ENCODE measurements at regions not wholly inside any gene's neighbourhood (a gene's known extent, or its start where the extent isn't known, plus 50 kb on each side); places are given as distances from the start of the nearest gene placed in this dataset.

DNA sequence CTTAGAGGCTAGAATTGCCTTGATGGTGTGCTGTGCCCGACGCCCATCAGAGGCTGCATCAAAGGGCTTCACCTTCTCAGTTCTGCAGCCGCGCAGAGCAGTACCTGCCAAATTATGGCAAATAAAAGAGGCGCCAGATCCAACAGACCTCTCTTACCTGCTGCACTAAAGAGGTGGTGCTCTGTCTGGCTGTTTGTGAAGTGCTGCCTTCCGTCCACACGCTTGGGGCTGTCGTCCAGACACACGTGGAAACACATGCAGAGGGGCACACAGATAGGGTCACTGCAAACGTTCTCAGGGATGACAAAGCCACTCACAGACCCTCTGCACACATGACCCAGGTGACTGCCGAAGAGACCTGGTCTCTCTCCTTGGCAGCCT is 617.5 kb downstream of the VRK1 start (continued):
- TF ChIP-seq, protein P1, sequence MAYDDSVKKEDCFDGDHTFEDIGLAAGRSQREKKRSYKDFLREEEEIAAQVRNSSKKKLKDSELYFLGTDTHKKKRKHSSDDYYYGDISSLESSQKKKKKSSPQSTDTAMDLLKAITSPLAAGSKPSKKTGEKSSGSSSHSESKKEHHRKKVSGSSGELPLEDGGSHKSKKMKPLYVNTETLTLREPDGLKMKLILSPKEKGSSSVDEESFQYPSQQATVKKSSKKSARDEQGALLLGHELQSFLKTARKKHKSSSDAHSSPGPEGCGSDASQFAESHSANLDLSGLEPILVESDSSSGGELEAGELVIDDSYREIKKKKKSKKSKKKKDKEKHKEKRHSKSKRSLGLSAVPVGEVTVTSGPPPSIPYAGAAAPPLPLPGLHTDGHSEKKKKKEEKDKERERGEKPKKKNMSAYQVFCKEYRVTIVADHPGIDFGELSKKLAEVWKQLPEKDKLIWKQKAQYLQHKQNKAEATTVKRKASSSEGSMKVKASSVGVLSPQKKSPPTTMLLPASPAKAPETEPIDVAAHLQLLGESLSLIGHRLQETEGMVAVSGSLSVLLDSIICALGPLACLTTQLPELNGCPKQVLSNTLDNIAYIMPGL (CRISPR knock-in tag; IDR thresholded peaks at IDR 0.05) = no peak
- TF ChIP-seq, protein P2, sequence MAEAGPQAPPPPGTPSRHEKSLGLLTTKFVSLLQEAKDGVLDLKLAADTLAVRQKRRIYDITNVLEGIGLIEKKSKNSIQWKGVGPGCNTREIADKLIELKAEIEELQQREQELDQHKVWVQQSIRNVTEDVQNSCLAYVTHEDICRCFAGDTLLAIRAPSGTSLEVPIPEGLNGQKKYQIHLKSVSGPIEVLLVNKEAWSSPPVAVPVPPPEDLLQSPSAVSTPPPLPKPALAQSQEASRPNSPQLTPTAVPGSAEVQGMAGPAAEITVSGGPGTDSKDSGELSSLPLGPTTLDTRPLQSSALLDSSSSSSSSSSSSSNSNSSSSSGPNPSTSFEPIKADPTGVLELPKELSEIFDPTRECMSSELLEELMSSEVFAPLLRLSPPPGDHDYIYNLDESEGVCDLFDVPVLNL (CRISPR knock-in tag; IDR thresholded peaks at IDR 0.05; ENCODE audit: borderline replicate concordance, low read depth) = no peak

DNA sequence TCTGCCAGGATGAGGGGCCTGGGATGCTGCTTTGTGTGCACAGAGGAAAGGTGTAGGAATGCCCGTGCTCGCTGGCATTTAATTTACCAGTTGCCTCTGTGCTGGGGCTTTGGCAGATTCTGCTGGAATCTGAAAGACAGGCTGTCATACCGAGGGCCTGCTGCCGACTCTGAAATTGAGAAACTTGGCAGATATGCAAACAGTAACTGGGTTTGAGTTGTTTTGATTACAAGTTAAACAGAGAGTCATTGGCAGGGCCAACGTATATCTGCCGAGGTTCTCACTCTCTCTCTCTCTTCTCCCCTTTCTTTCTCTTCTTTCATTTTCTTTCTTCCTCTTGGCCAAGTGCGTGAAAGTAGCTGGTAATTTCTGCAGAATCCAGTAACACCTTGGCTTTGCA is 618.7 kb downstream of the VRK1 start:
- CTCF ChIA-PET = no interaction called here
- Mint-ChIP-seq H3K27me3 (ENCODE audit: low read depth) (no peaks in the 10 kb centered on the region; the same call in 1 of the 2 replicates), H3K4me3 (no peak overlapping the region), H3K9me3 (no peaks in the 10 kb centered on the region), H3K27ac (no peak overlapping the region; the same call in 1 of the 2 replicates), H3K36me3 (no peaks in the 10 kb centered on the region), H3K4me1 (peaks cover 44% of the 10 kb centered on the region)
- TF ChIP-seq, protein P3, sequence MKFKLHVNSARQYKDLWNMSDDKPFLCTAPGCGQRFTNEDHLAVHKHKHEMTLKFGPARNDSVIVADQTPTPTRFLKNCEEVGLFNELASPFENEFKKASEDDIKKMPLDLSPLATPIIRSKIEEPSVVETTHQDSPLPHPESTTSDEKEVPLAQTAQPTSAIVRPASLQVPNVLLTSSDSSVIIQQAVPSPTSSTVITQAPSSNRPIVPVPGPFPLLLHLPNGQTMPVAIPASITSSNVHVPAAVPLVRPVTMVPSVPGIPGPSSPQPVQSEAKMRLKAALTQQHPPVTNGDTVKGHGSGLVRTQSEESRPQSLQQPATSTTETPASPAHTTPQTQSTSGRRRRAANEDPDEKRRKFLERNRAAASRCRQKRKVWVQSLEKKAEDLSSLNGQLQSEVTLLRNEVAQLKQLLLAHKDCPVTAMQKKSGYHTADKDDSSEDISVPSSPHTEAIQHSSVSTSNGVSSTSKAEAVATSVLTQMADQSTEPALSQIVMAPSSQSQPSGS (CRISPR knock-in tag; IDR thresholded peaks at IDR 0.05; ENCODE audit: borderline replicate concordance, low read depth) = no peak
- TF ChIP-seq GABPB1 (CRISPR knock-in tag; IDR thresholded peaks at IDR 0.05) (no peak), ZNF396 (CRISPR knock-in tag; IDR thresholded peaks at IDR 0.05; ENCODE audit: borderline replicate concordance) (no peak), CBFB (CRISPR knock-in tag; IDR thresholded peaks at IDR 0.05; ENCODE audit: low read depth) (no peak), SOX15 (CRISPR knock-in tag; IDR thresholded peaks at IDR 0.05) (no peak)
- TF ChIP-seq, protein P4, sequence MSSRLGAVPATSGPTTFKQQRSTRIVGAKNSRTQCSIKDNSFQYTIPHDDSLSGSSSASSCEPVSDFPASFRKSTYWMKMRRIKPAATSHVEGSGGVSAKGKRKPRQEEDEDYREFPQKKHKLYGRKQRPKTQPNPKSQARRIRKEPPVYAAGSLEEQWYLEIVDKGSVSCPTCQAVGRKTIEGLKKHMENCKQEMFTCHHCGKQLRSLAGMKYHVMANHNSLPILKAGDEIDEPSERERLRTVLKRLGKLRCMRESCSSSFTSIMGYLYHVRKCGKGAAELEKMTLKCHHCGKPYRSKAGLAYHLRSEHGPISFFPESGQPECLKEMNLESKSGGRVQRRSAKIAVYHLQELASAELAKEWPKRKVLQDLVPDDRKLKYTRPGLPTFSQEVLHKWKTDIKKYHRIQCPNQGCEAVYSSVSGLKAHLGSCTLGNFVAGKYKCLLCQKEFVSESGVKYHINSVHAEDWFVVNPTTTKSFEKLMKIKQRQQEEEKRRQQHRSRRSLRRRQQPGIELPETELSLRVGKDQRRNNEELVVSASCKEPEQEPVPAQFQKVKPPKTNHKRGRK (CRISPR knock-in tag; IDR thresholded peaks at IDR 0.05; ENCODE audit: borderline replicate concordance) = no peak
- ATAC-seq = no peak
- POLR2A ChIA-PET = no interaction called here
- no peak for DNase-seq (ENCODE audit: low spot score)

DNA sequence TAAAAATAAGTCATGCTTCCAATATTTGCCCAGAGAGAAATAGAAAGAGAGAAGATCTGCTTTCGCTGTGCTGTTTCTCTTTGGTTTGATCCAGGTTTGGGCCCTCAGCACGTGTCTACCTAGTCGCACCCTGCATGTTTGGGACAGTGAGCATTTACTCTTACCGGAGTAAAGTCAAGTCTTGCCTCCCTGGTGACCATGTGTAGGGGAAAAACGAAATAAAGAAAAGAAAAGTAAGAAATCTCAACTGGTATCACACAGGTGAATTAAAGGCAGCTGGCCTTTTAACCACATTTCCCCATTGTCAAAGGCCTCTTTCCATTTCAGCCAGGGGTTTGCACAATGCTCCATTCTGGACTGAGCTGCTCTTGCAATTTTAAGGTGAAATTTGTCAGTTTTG is 619.4 kb downstream of the VRK1 start:
- no peaks in the 10 kb centered on the region for H3K36me3 Mint-ChIP-seq
- H3K4me1 Mint-ChIP-seq = peaks cover 44% of the 10 kb centered on the region
- H3K9me3 Mint-ChIP-seq = no peaks in the 10 kb centered on the region
- H3K27me3 Mint-ChIP-seq (ENCODE audit: low read depth) = no peaks in the 10 kb centered on the region; the same call in 1 of the 2 replicates
- H3K4me3 Mint-ChIP-seq = no peak overlapping the region
- no peak overlapping the region for H3K27ac Mint-ChIP-seq
- CTCF ChIA-PET = no interaction called here
- POLR2A ChIA-PET = no interaction called here
- DNase-seq (ENCODE audit: low spot score) (no peak), ATAC-seq (no peak)
- TF ChIP-seq, protein P5, sequence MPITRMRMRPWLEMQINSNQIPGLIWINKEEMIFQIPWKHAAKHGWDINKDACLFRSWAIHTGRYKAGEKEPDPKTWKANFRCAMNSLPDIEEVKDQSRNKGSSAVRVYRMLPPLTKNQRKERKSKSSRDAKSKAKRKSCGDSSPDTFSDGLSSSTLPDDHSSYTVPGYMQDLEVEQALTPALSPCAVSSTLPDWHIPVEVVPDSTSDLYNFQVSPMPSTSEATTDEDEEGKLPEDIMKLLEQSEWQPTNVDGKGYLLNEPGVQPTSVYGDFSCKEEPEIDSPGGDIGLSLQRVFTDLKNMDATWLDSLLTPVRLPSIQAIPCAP (CRISPR knock-in tag; IDR thresholded peaks at IDR 0.05) = no peak
- no peak for TF ChIP-seq FOXJ3 (CRISPR knock-in tag; IDR thresholded peaks at IDR 0.05; ENCODE audit: borderline replicate concordance)
- TF ChIP-seq RORB (CRISPR knock-in tag; IDR thresholded peaks at IDR 0.05) = no peak
- no peak for TF ChIP-seq ZNF263 (CRISPR knock-in tag; IDR thresholded peaks at IDR 0.05; ENCODE audit: low read depth)
- no peak for TF ChIP-seq NR1H2 (CRISPR knock-in tag; IDR thresholded peaks at IDR 0.05)
- TF ChIP-seq, protein P6, sequence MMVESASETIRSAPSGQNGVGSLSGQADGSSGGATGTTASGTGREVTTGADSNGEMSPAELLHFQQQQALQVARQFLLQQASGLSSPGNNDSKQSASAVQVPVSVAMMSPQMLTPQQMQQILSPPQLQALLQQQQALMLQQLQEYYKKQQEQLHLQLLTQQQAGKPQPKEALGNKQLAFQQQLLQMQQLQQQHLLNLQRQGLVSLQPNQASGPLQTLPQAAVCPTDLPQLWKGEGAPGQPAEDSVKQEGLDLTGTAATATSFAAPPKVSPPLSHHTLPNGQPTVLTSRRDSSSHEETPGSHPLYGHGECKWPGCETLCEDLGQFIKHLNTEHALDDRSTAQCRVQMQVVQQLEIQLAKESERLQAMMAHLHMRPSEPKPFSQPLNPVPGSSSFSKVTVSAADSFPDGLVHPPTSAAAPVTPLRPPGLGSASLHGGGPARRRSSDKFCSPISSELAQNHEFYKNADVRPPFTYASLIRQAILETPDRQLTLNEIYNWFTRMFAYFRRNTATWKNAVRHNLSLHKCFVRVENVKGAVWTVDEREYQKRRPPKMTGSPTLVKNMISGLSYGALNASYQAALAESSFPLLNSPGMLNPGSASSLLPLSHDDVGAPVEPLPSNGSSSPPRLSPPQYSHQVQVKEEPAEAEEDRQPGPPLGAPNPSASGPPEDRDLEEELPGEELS (CRISPR knock-in tag; IDR thresholded peaks at IDR 0.05) = no peak
- TF ChIP-seq TEAD4 (CRISPR knock-in tag; IDR thresholded peaks at IDR 0.05) = no peak

Measured in WTC11 (cell line).